Mesothelial cell of epicardium (in vitro differentiated cells): ENCODE measurements at regions not wholly inside any gene's neighbourhood (a gene's known extent, or its start where the extent isn't known, plus 50 kb on each side); places are given as distances from the start of the nearest gene placed in this dataset.

Experiments
- DNase-seq, 2 experiments: peaks; one replicate each; pipeline ENCODE4 v3.0.0; 2021; ENCODE audit warnings: low spot score in 2 of 2; ENCODE audit not compliant: unreplicated experiment in 2 of 2
- H3K27ac Mint-ChIP-seq: 2 replicates; pipeline ENCODE4 v1.8.0; 2021; ENCODE audit warnings: mixed read lengths
- H3K27me3 Mint-ChIP-seq: 2 replicates; pipeline ENCODE4 v1.8.0; 2021; ENCODE audit warnings: low read depth, mixed read lengths
- H3K36me3 Mint-ChIP-seq: 2 replicates; pipeline ENCODE4 v1.8.0; 2021; ENCODE audit warnings: mixed read lengths
- H3K4me1 Mint-ChIP-seq: 2 replicates; pipeline ENCODE4 v1.8.0; 2021; ENCODE audit warnings: mixed read lengths
- H3K4me3 Mint-ChIP-seq: 2 replicates; pipeline ENCODE4 v1.8.0; 2021; ENCODE audit warnings: mild to moderate bottlenecking, moderate library complexity, mixed read lengths
- H3K9me3 Mint-ChIP-seq: 2 replicates; pipeline ENCODE4 v1.8.0; 2021; ENCODE audit warnings: mixed read lengths
- CTCF ChIP-seq: fragments of 200-600 bp; sonication (generic); IDR thresholded peaks from one replicate; pipeline ENCODE4 v1.5.0; 2021; ENCODE audit warnings: antibody characterized with exemption; ENCODE audit not compliant: unreplicated experiment

GRCh38 chr9:19998823-19999455, 210.1 kb upstream of the SLC24A2 start:
- Mint-ChIP-seq H3K4me3 (no peak overlapping the region), H3K27ac (no peak overlapping the region), H3K27me3 (no peaks in the 10 kb centered on the region)

GRCh38 chr9:19998153-19998552, 209.3 kb upstream of the SLC24A2 start:
- no peak for TF ChIP-seq CTCF
- Mint-ChIP-seq H3K4me1 (peaks cover 10% of the 10 kb centered on the region), H3K9me3 (no peaks in the 10 kb centered on the region), H3K4me3 (no peak overlapping the region), H3K36me3 (no peaks in the 10 kb centered on the region), H3K27me3 (no peaks in the 10 kb centered on the region), H3K27ac (no peak overlapping the region)
- no peak for DNase-seq

More at GRCh38 chr9:19998823-19999455, 210.1 kb upstream of the SLC24A2 start:
- H3K4me1 Mint-ChIP-seq = peaks cover 10% of the 10 kb centered on the region
- H3K36me3 Mint-ChIP-seq = no peaks in the 10 kb centered on the region
- H3K9me3 Mint-ChIP-seq = no peaks in the 10 kb centered on the region
- no peak for DNase-seq
- TF ChIP-seq CTCF = no peak

GRCh38 chr9:19995619-19996018, 206.8 kb upstream of the SLC24A2 start:
- Mint-ChIP-seq H3K4me3 (no peak overlapping the region), H3K27ac (no peak overlapping the region), H3K4me1 (peaks cover 9% of the 10 kb centered on the region), H3K36me3 (no peaks in the 10 kb centered on the region), H3K9me3 (no peaks in the 10 kb centered on the region), H3K27me3 (peaks cover 2% of the 10 kb centered on the region)
- no peak for DNase-seq
- no peak for TF ChIP-seq CTCF

DNA sequence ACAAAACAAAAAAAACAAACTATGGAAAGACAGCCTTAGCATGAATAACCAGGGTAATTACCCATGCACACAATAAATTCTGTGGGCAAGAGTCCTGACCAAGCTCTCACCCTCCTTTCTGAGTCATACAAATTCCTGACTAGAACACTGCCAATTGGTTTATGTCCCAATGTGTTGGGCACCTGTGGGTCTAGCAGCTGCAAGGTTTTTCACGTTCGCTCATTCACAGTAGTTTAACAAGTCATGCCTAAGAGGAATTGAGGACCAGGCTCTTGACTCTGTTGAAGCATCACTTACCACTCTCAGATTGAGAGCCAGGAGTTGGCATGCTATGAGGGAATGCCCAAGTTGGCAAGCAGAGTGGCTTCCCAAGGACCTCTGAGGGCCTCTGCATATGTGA, 205.5 kb upstream of the SLC24A2 start:
- Mint-ChIP-seq H3K4me1 (peaks cover 2% of the 10 kb centered on the region), H3K9me3 (no peaks in the 10 kb centered on the region), H3K36me3 (no peaks in the 10 kb centered on the region), H3K27me3 (peaks cover 2% of the 10 kb centered on the region), H3K4me3 (no peak overlapping the region), H3K27ac (no peak overlapping the region)
- no peak for TF ChIP-seq CTCF
- no peak for DNase-seq

DNA sequence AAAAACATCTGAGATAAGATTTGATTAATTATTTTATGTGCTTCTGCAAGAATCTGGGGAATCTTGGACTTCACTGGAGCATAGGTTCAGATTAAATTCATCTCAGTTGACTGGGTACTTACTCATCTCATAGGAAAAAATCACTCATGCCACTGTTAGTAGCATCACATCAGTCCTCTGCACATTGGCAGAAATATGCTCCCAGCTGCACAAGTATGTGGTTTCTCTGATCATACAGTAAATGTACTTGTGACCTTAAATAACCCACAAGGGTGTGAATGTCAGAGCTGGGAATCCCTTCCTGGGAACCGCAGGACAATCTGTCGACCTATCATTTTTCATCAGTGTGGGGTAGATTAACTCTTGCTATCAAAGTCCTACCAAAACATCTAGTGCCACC, 203.7 kb upstream of the SLC24A2 start:
- DNase-seq = no peak
- Mint-ChIP-seq H3K9me3 (no peaks in the 10 kb centered on the region), H3K36me3 (no peaks in the 10 kb centered on the region), H3K4me1 (no peaks in the 10 kb centered on the region), H3K4me3 (no peak overlapping the region), H3K27me3 (peaks cover 2% of the 10 kb centered on the region), H3K27ac (no peak overlapping the region)
- no peak for TF ChIP-seq CTCF

DNA sequence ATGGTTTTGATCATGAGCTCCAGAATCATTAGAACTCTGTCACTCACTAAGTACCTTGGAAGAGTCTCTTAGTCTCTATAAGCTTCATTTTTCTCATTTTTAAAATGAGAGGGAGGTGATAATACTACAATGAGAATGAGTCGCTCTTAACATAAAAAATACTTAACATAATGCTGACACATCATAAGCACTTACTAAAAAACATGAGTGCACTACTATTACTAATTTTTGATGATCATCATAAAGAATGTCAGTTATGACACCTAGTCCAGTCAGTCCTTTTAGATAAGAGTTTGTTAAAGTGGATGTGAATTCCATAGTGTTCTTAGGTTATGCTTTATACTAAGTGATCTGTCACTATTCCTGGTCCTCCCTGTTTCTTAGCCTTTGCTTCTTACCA, 200.4 kb upstream of the SLC24A2 start:
- no peak overlapping the region for H3K4me3 Mint-ChIP-seq
- H3K27me3 Mint-ChIP-seq = peaks cover 2% of the 10 kb centered on the region
- H3K27ac Mint-ChIP-seq = no peak overlapping the region
- H3K4me1 Mint-ChIP-seq = no peaks in the 10 kb centered on the region
- DNase-seq = no peak
- no peak for TF ChIP-seq CTCF
- H3K36me3 Mint-ChIP-seq = no peaks in the 10 kb centered on the region
- no peaks in the 10 kb centered on the region for H3K9me3 Mint-ChIP-seq
